B cell (primary cell): ENCODE measurements at regions not wholly inside any gene's neighbourhood (a gene's known extent, or its start where the extent isn't known, plus 50 kb on each side); places are given as distances from the start of the nearest gene placed in this dataset.

Source experiments
- ATAC-seq: fragments of 200-7000 bp; cut with Tn5 transposase; one replicate; pipeline ENCODE4 v1.10.0; 2021; ENCODE audit warnings: low read depth, mild to moderate bottlenecking, moderate number of reproducible peaks, moderate library complexity
- CTCF ChIA-PET: fragments of 350-600 bp; sonication (Branson Sonifier 250); formaldehyde crosslinking; loops from one replicate; lab custom pipeline; 2021; ENCODE audit warnings: antibody characterized with exemption, inconsistent platforms; lab: Charles Lee
- POLR2A ChIA-PET: fragments of 350-600 bp; sonication (Branson Sonifier 250); formaldehyde crosslinking; loops from one replicate; lab custom pipeline; 2021; ENCODE audit warnings: antibody characterized with exemption; lab: Charles Lee
- DNase-seq: peaks from one replicate; pipeline ENCODE4 v3.0.0; 2013
- H2AFZ ChIP-seq: 2 replicates; pipeline ENCODE4 v1.6.1; 2012; ENCODE audit warnings: mild to moderate bottlenecking, low read depth, low read length; ENCODE audit not compliant: insufficient read depth, poor library complexity, severe bottlenecking
- H3K27ac ChIP-seq, 2 donors: 1 replicate in 1 of 2; 2 replicates in 1 of 2; pipeline ENCODE4 v1.5.1; 2012 to 2013; ENCODE audit warnings: low read length in 2 of 2, mild to moderate bottlenecking in 2 of 2, moderate library complexity in 1 of 2
- H3K27me3 ChIP-seq, 4 experiments: fragments of 200-600 bp in 1 of 4; sonication (generic) in 1 of 4; replicated peaks in 1 of 4; 1 replicate in 2 of 4; 2 replicates in 2 of 4; pipeline versions ENCODE4 v1.6.1 to v1.7.0; 2013 to 2016; ENCODE audit warnings: low read length in 3 of 4, mild to moderate bottlenecking in 2 of 4, mixed read lengths in 1 of 4, moderate library complexity in 1 of 4; ENCODE audit not compliant: insufficient read depth in 4 of 4, control insufficient read depth in 3 of 4; ENCODE audit errors: control extremely low read depth in 1 of 4
- H3K36me3 ChIP-seq, 2 experiments: replicated peaks in 1 of 2; 1 replicate in 1 of 2; 2 replicates in 1 of 2; pipeline versions ENCODE4 v1.6.1 to v1.7.1; 2013; ENCODE audit warnings: low read length in 1 of 2; ENCODE audit not compliant: insufficient read depth in 2 of 2, control insufficient read depth in 1 of 2; ENCODE audit errors: control extremely low read depth in 1 of 2, extremely low read depth in 1 of 2
- H3K4me1 ChIP-seq, 2 donors: fragments of 200-600 bp in 1 of 2; sonication (generic) in 1 of 2; 1 replicate in 1 of 2; 2 replicates in 1 of 2; pipeline versions ENCODE4 v1.5.1 to v1.6.1; 2013 to 2017; ENCODE audit warnings: low read length in 2 of 2; ENCODE audit not compliant: control insufficient read depth in 2 of 2, insufficient read depth in 2 of 2
- H3K4me2 ChIP-seq: replicated peaks from 2 replicates; pipeline ENCODE3; 2012; ENCODE audit warnings: mild to moderate bottlenecking, low read depth, low read length; ENCODE audit not compliant: poor library complexity, severe bottlenecking
- H3K4me3 ChIP-seq, 5 experiments: fragments of 200-600 bp in 1 of 5; sonication (generic) in 1 of 5; 1 replicate in 3 of 5; 2 replicates in 2 of 5; pipeline versions ENCODE4 v1.5.1 to v1.7.0; 2011 to 2016; ENCODE audit warnings: low read length in 4 of 5, mild to moderate bottlenecking in 4 of 5, low read depth in 2 of 5, control low read depth in 1 of 5, moderate library complexity in 1 of 5; ENCODE audit not compliant: insufficient read depth in 1 of 5; ENCODE audit errors: control extremely low read depth in 1 of 5, extremely low read depth in 1 of 5
- H3K79me2 ChIP-seq: fragments of 200-600 bp; sonication (generic); one replicate; pipeline ENCODE4 v1.6.0; 2016; ENCODE audit warnings: low read length; ENCODE audit not compliant: control insufficient read depth, insufficient read depth
- H3K9ac ChIP-seq: fragments of 200-600 bp; sonication (generic); 2 replicates; pipeline ENCODE4 v1.6.1; 2017; ENCODE audit warnings: mild to moderate bottlenecking, low read length, moderate library complexity
- H3K9me3 ChIP-seq, 3 donors: one replicate each; pipeline versions ENCODE4 v1.6.1 to v1.7.1; 2013; ENCODE audit warnings: low read length in 2 of 3; ENCODE audit not compliant: control insufficient read depth in 2 of 3, insufficient read depth in 1 of 3; ENCODE audit errors: control extremely low read depth in 1 of 3
- H4K20me1 ChIP-seq: 2 replicates; pipeline ENCODE4 v1.6.0; 2012; ENCODE audit warnings: mild to moderate bottlenecking, low read length; ENCODE audit not compliant: insufficient read depth, control insufficient read depth, poor library complexity, severe bottlenecking
- H3K27ac Mint-ChIP-seq: one replicate; pipeline ENCODE4 v1.8.0; 2021; ENCODE audit warnings: mixed read lengths
- H3K27me3 Mint-ChIP-seq: one replicate; pipeline ENCODE4 v1.8.0; 2021; ENCODE audit warnings: mixed read lengths
- H3K4me1 Mint-ChIP-seq: one replicate; pipeline ENCODE4 v1.8.0; 2021; ENCODE audit warnings: mixed read lengths
- H3K4me3 Mint-ChIP-seq: one replicate; pipeline ENCODE4 v1.8.0; 2021; ENCODE audit warnings: mixed read lengths
- H3K9me3 Mint-ChIP-seq: one replicate; pipeline ENCODE4 v1.8.0; 2022; ENCODE audit warnings: mixed read lengths; ENCODE audit not compliant: insufficient read depth
- CTCF ChIP-seq: fragments of 200-600 bp; IDR thresholded peaks from one replicate; pipeline ENCODE4 v1.8.0; 2022; ENCODE audit warnings: antibody characterized with exemption, mild to moderate bottlenecking
- EZH2 ChIP-seq: IDR thresholded peaks from 2 replicates; pipeline ENCODE4 v1.6.1; 2012; ENCODE audit warnings: borderline replicate concordance, low read depth, mild to moderate bottlenecking, moderate library complexity, low read length; ENCODE audit not compliant: insufficient read depth, poor library complexity, severe bottlenecking
- WGBS: methylation state at CpG from one replicate; pipeline ENCODE4 v1.1.5; 2013; ENCODE audit warnings: missing lambda C conversion rate; ENCODE audit not compliant: insufficient coverage; 5-methylcytosine and 5-hydroxymethylcytosine counted together
- intact Hi-C: fragments of 100-400 bp; cut with micrococcal nuclease; formaldehyde crosslinking; loops from one replicate; pipeline ENCODE4 v1.10.0; 2022

- Histone ChIP-seq H4K20me1 (no peaks in the 10 kb centered on the region), H3K4me1 (no peaks in the 10 kb centered on the region), H3K4me2 (no peak overlapping the region), H3K27me3 (no peaks in the 10 kb centered on the region), H3K9me3 (peaks cover 0 to 5% (median 0%) of the 10 kb centered on the region in 3 donors), H3K79me2 (no peaks in the 10 kb centered on the region), H3K36me3 (no peaks in the 10 kb centered on the region), H3K4me3 (no peak overlapping the region), H3K27ac (no peak overlapping the region), H2AFZ (no peak overlapping the region), H3K9ac (no peak overlapping the region)
- TF ChIP-seq CTCF, result no peak
- no peak for TF ChIP-seq EZH2
- no peak for ATAC-seq
- H3K4me1 Mint-ChIP-seq, result no peaks in the 10 kb centered on the region
- no peak overlapping the region for H3K4me3 Mint-ChIP-seq
- intact Hi-C loops, result no loop called here
- DNase-seq, result no peak
- peaks cover 3% of the 10 kb centered on the region for H3K9me3 Mint-ChIP-seq
- H3K27ac Mint-ChIP-seq, result no peak overlapping the region
- 67% methylated on average over 1 of the region's 2 CpGs for WGBS
- ChIA-PET CTCF (no interaction called here), POLR2A (no interaction called here)
- no peaks in the 10 kb centered on the region for H3K27me3 Mint-ChIP-seq
Observed at GRCh38 chr2:53527056-53527455, 240.5 kb upstream of the CHAC2 start.

GRCh38 chr2:53519918-53520841 is 247.4 kb upstream of the CHAC2 start:
- Histone ChIP-seq H3K4me3 (no peak overlapping the region), H2AFZ (no peak overlapping the region), H3K4me2 (no peak overlapping the region), H3K9me3 (no peaks in the 10 kb centered on the region), H3K4me1 (no peaks in the 10 kb centered on the region), H4K20me1 (no peaks in the 10 kb centered on the region), H3K27me3 (no peaks in the 10 kb centered on the region), H3K27ac (no peak overlapping the region), H3K9ac (no peak overlapping the region), H3K79me2 (no peaks in the 10 kb centered on the region), H3K36me3 (no peaks in the 10 kb centered on the region)
- TF ChIP-seq CTCF (no peak), EZH2 (no peak)
- no peak for ATAC-seq
- WGBS, result 72% methylated on average over 6 of the region's 10 CpGs
- ChIA-PET POLR2A (no interaction called here), CTCF (no interaction called here)
- H3K4me1 Mint-ChIP-seq, result peaks cover 6% of the 10 kb centered on the region
- no peak for DNase-seq
- no peak overlapping the region for H3K27ac Mint-ChIP-seq
- H3K27me3 Mint-ChIP-seq, result peaks cover 4% of the 10 kb centered on the region
- no peak overlapping the region for H3K4me3 Mint-ChIP-seq
- no peaks in the 10 kb centered on the region for H3K9me3 Mint-ChIP-seq
- intact Hi-C loops, result no loop called here
